PFSK-1 (cell line): ENCODE measurements at regions not wholly inside any gene's neighbourhood (a gene's known extent, or its start where the extent isn't known, plus 50 kb on each side); places are given as distances from the start of the nearest gene placed in this dataset.

Experiments
- FOXP2 ChIP-seq: optimal IDR thresholded peaks from 2 replicates; pipeline ENCODE3; 2011; ENCODE audit warnings: borderline replicate concordance, control low read depth, inconsistent platforms; ENCODE audit not compliant: insufficient read depth; ENCODE audit errors: extremely low read length, extremely low read depth
- POLR2AphosphoS5 ChIP-seq: IDR thresholded peaks from 2 replicates; pipeline ENCODE4 v1.6.1; 2012; ENCODE audit warnings: low read depth, mild to moderate bottlenecking, control low read depth, low read length, moderate library complexity
- REST ChIP-seq, 2 experiments: IDR thresholded peaks; 2 replicates each; pipeline versions ENCODE4 v1.6.1 to v1.8.0; 2011 to 2012; ENCODE audit warnings: low read depth in 2 of 2, low read length in 2 of 2, control low read depth in 1 of 2, inconsistent platforms in 1 of 2, mild to moderate bottlenecking in 1 of 2, moderate library complexity in 1 of 2; ENCODE audit not compliant: insufficient read depth in 1 of 2
- SIN3A ChIP-seq: IDR thresholded peaks from 2 replicates; pipeline ENCODE4 v1.6.1; 2012; ENCODE audit warnings: mild to moderate bottlenecking, low read length, moderate library complexity, borderline replicate concordance; ENCODE audit not compliant: insufficient read depth
- TAF1 ChIP-seq: IDR thresholded peaks from 2 replicates; pipeline ENCODE4 v1.6.1; 2012; ENCODE audit warnings: low read length, control low read depth, borderline replicate concordance; ENCODE audit not compliant: insufficient read depth

GRCh38 chr20:59429396-59429795, 129.0 kb downstream of the EDN3 start:
- no peak for TF ChIP-seq POLR2AphosphoS5
- TF ChIP-seq TAF1 = no peak
- TF ChIP-seq REST (IDR thresholded peaks at IDR 0.05; ENCODE audit: insufficient read depth in 1 of 2, low read depth in 2 of 2, low read length in 2 of 2) = no peak
- TF ChIP-seq SIN3A = no peak
- no peak for TF ChIP-seq FOXP2
